Muscle layer of duodenum (tissue), 2 donors: ENCODE measurements at regions not wholly inside any gene's neighbourhood (a gene's known extent, or its start where the extent isn't known, plus 50 kb on each side); places are given as distances from the start of the nearest gene placed in this dataset.

ENCODE experiments used
- H3K27ac ChIP-seq: one replicate; pipeline ENCODE4 v1.7.0; 2013; ENCODE audit warnings: mild to moderate bottlenecking, low read length
- H3K27me3 ChIP-seq: one replicate; pipeline ENCODE4 v1.7.0; 2013; ENCODE audit warnings: low read depth, mild to moderate bottlenecking, control low read depth, low read length
- H3K36me3 ChIP-seq, 2 donors: one replicate each; pipeline ENCODE4 v1.7.0; 2013; ENCODE audit warnings: low read length in 2 of 2, control low read depth in 1 of 2, mild to moderate bottlenecking in 1 of 2; ENCODE audit not compliant: insufficient read depth in 2 of 2, control insufficient read depth in 1 of 2
- H3K4me1 ChIP-seq, 2 donors: one replicate each; pipeline ENCODE4 v1.7.0; 2013; ENCODE audit warnings: low read length in 2 of 2, mild to moderate bottlenecking in 2 of 2, control low read depth in 1 of 2, moderate library complexity in 1 of 2; ENCODE audit not compliant: insufficient read depth in 2 of 2, control insufficient read depth in 1 of 2
- H3K4me3 ChIP-seq, 2 donors: one replicate each; pipeline ENCODE4 v1.7.0; 2013; ENCODE audit warnings: low read length in 2 of 2, low read depth in 1 of 2, mild to moderate bottlenecking in 1 of 2
- H3K9me3 ChIP-seq, 2 donors: one replicate each; pipeline ENCODE4 v1.7.0; 2013; ENCODE audit warnings: low read length in 2 of 2, control low read depth in 1 of 2, mild to moderate bottlenecking in 1 of 2; ENCODE audit not compliant: control insufficient read depth in 1 of 2
- donor health status: healthy.

- Histone ChIP-seq H3K4me3 (no peak overlapping the region), H3K4me1 (no peaks in the 10 kb centered on the region), H3K27me3 (no peaks in the 10 kb centered on the region), H3K27ac (no peak overlapping the region), H3K36me3 (no peaks in the 10 kb centered on the region), H3K9me3 (no peaks in the 10 kb centered on the region)
Observed at GRCh38 chr2:129276978-129277584, 702.4 kb upstream of the RAB6C start.

GRCh38 chr2:129277585-129277981 lies 701.9 kb upstream of the RAB6C start:
- Histone ChIP-seq H3K27me3 (no peaks in the 10 kb centered on the region), H3K27ac (no peak overlapping the region), H3K36me3 (no peaks in the 10 kb centered on the region), H3K4me1 (no peaks in the 10 kb centered on the region), H3K4me3 (no peak overlapping the region), H3K9me3 (peaks cover 0 to under 1% of the 10 kb centered on the region in 2 donors)

GRCh38 chr2:129281791-129282530 lies 697.5 kb upstream of the RAB6C start:
- Histone ChIP-seq H3K27ac (no peak overlapping the region), H3K9me3 (peaks cover 0 to 4% of the 10 kb centered on the region in 2 donors), H3K4me1 (no peaks in the 10 kb centered on the region), H3K36me3 (no peaks in the 10 kb centered on the region), H3K4me3 (no peak overlapping the region), H3K27me3 (no peaks in the 10 kb centered on the region)

- Histone ChIP-seq H3K4me3 (no peak overlapping the region), H3K4me1 (no peaks in the 10 kb centered on the region), H3K27me3 (no peaks in the 10 kb centered on the region), H3K36me3 (no peaks in the 10 kb centered on the region), H3K9me3 (peaks cover 0 to 4% of the 10 kb centered on the region in 2 donors), H3K27ac (no peak overlapping the region)
Observed at GRCh38 chr2:129285012-129285411, 694.5 kb upstream of the RAB6C start.

- Histone ChIP-seq H3K9me3 (peaks cover 0 to 3% of the 10 kb centered on the region in 2 donors), H3K27me3 (no peaks in the 10 kb centered on the region), H3K27ac (no peak overlapping the region), H3K4me1 (peaks cover 0 to 11% of the 10 kb centered on the region in 2 donors), H3K36me3 (no peaks in the 10 kb centered on the region), H3K4me3 (no peak overlapping the region)
Observed at GRCh38 chr2:129293326-129293725, 686.1 kb upstream of the RAB6C start.

- no peaks in the 10 kb centered on the region for H3K36me3 ChIP-seq
- peaks cover 0 to 3% of the 10 kb centered on the region in 2 donors for H3K9me3 ChIP-seq
- H3K27me3 ChIP-seq = no peaks in the 10 kb centered on the region
- peaks cover 0 to 18% of the 10 kb centered on the region in 2 donors for H3K4me1 ChIP-seq
- H3K4me3 ChIP-seq = no peak overlapping the region
- no peak overlapping the region for H3K27ac ChIP-seq
Observed at GRCh38 chr2:129296396-129296795, 683.1 kb upstream of the RAB6C start.

- Histone ChIP-seq H3K9me3 (peaks cover 0 to 3% of the 10 kb centered on the region in 2 donors), H3K27ac (no peak overlapping the region), H3K27me3 (no peaks in the 10 kb centered on the region), H3K36me3 (no peaks in the 10 kb centered on the region), H3K4me1 (peaks cover 0 to 22% of the 10 kb centered on the region in 2 donors), H3K4me3 (no peak overlapping the region)
Observed at GRCh38 chr2:129296806-129297205, 682.7 kb upstream of the RAB6C start.

- H3K27me3 ChIP-seq = no peaks in the 10 kb centered on the region
- no peaks in the 10 kb centered on the region for H3K36me3 ChIP-seq
- H3K4me1 ChIP-seq = peaks cover 0 to 28% of the 10 kb centered on the region in 2 donors
- H3K4me3 ChIP-seq = no peak overlapping the region
- no peak overlapping the region for H3K27ac ChIP-seq
- peaks cover 0 to 3% of the 10 kb centered on the region in 2 donors for H3K9me3 ChIP-seq
Observed at GRCh38 chr2:129297430-129297829, 682.0 kb upstream of the RAB6C start.

- Histone ChIP-seq H3K4me3 (no peak overlapping the region), H3K4me1 (peaks cover 0 to 35% of the 10 kb centered on the region in 2 donors), H3K27ac (no peak overlapping the region), H3K36me3 (no peaks in the 10 kb centered on the region), H3K9me3 (peaks cover 0 to 5% of the 10 kb centered on the region in 2 donors), H3K27me3 (no peaks in the 10 kb centered on the region)
Observed at GRCh38 chr2:129299338-129299737, 680.1 kb upstream of the RAB6C start.

GRCh38 chr2:129299756-129300155 lies 679.7 kb upstream of the RAB6C start:
- peaks cover 0 to 35% of the 10 kb centered on the region in 2 donors for H3K4me1 ChIP-seq
- H3K36me3 ChIP-seq = no peaks in the 10 kb centered on the region
- no peaks in the 10 kb centered on the region for H3K27me3 ChIP-seq
- H3K27ac ChIP-seq = no peak overlapping the region
- H3K9me3 ChIP-seq = peaks cover 0 to 7% of the 10 kb centered on the region in 2 donors
- H3K4me3 ChIP-seq = no peak overlapping the region

GRCh38 chr2:129300456-129300855 lies 679.0 kb upstream of the RAB6C start:
- Histone ChIP-seq H3K4me1 (peaks cover 0 to 35% of the 10 kb centered on the region in 2 donors), H3K36me3 (no peaks in the 10 kb centered on the region), H3K4me3 (no peak overlapping the region), H3K27me3 (no peaks in the 10 kb centered on the region), H3K9me3 (peaks cover 0 to 4% of the 10 kb centered on the region in 2 donors), H3K27ac (no peak overlapping the region)
